ENCODE measurements at regions not wholly inside any gene's neighbourhood (a gene's known extent, or its start where the extent isn't known, plus 50 kb on each side); places are given as distances from the start of the nearest gene placed in this dataset.
"Not testable (repeated sequence)": the region's sequence is repeated elsewhere in the genome, so short reads cannot be mapped to it uniquely, and the experiment has no call there.

DNA sequence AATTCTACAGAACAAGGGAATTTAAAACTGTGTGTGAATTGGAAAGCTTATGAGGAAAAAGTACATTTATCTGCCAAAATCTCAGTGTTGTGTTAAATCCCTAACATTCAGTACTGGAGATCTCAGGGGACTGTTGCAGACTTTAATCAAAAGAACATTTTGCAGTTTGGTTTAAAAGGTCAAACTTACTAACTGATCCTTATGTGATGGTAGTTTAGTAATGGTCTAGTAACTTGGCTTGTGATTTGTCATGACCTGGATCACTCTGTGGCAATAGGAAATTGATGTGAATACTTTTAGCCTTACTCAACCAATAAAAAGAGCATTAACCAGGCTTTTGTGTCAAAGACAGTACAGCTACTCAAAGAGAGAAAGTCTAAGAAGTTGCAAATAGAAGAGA lies 862.1 kb upstream of the MIR17HG start:
- H2AFZ ChIP-seq: no peak overlapping the region
- CTCF ChIA-PET: no interaction called here
- H3K27ac ChIP-seq: no peak overlapping the region

GRCh38 chr13:90492872-90493271 lies 854.6 kb upstream of the MIR17HG start:
- TF ChIP-seq CTCF (conservative IDR thresholded peaks at IDR 0.05) (no peak), EZH2 (IDR thresholded peaks at IDR 0.05; ENCODE audit: low read depth) (no peak)
- Histone ChIP-seq H2AFZ (no peak overlapping the region), H3K79me2 (ENCODE audit: low read depth) (no peaks in the 10 kb centered on the region), H3K27ac (no peak overlapping the region), H3K27me3 (ENCODE audit: insufficient read depth, low read depth) (no peaks in the 10 kb centered on the region), H3K4me2 (no peak overlapping the region), H4K20me1 (ENCODE audit: insufficient read depth) (no peaks in the 10 kb centered on the region), H3K4me1 (replicated peaks; ENCODE audit: insufficient read depth) (no peaks in the 10 kb centered on the region), H3K9me2 (ENCODE audit: insufficient read depth) (no peaks in the 10 kb centered on the region), H3K9me3 (ENCODE audit: insufficient read depth, low read depth) (no peaks in the 10 kb centered on the region), H3F3A (ENCODE audit: insufficient read depth, low read depth) (no peaks in the 10 kb centered on the region), H3K36me3 (ENCODE audit: low read depth) (no peaks in the 10 kb centered on the region), H3K4me3 (no peak overlapping the region)
- intact Hi-C loops (cut with micrococcal nuclease; ENCODE audit: unreplicated experiment): no loop called here
- ChIA-PET POLR2A (ENCODE audit: unreplicated experiment) (no interaction called here), CTCF (no interaction called here)
- no TSS peak for BruUV-seq (replicated peaks)
- no peak for DNase-seq

More for the DNA sequence above, 862.1 kb upstream of the MIR17HG start:
- Histone ChIP-seq H3K4me3 (no peak overlapping the region), H3K4me1 (replicated peaks; ENCODE audit: insufficient read depth) (no peaks in the 10 kb centered on the region), H3K9me3 (ENCODE audit: insufficient read depth, low read depth) (no peaks in the 10 kb centered on the region), H3K4me2 (no peak overlapping the region), H3K9me2 (ENCODE audit: insufficient read depth) (no peaks in the 10 kb centered on the region), H3K79me2 (ENCODE audit: low read depth) (no peaks in the 10 kb centered on the region), H4K20me1 (ENCODE audit: insufficient read depth) (no peaks in the 10 kb centered on the region), H3K36me3 (ENCODE audit: low read depth) (no peaks in the 10 kb centered on the region), H3F3A (ENCODE audit: insufficient read depth, low read depth) (no peaks in the 10 kb centered on the region), H3K27me3 (ENCODE audit: insufficient read depth, low read depth) (no peaks in the 10 kb centered on the region)
- TF ChIP-seq CTCF (conservative IDR thresholded peaks at IDR 0.05) (no peak), EZH2 (IDR thresholded peaks at IDR 0.05; ENCODE audit: low read depth) (no peak)
- POLR2A ChIA-PET (ENCODE audit: unreplicated experiment): no interaction called here
- intact Hi-C loops (cut with micrococcal nuclease; ENCODE audit: unreplicated experiment): no loop called here
- BruUV-seq (replicated peaks): no TSS peak
- DNase-seq: no peak

- Histone ChIP-seq H3K27ac (no peak overlapping the region), H3K4me1 (replicated peaks; ENCODE audit: insufficient read depth) (no peaks in the 10 kb centered on the region), H3K27me3 (ENCODE audit: insufficient read depth, low read depth) (no peaks in the 10 kb centered on the region), H3F3A (ENCODE audit: insufficient read depth, low read depth) (no peaks in the 10 kb centered on the region), H3K79me2 (ENCODE audit: low read depth) (no peaks in the 10 kb centered on the region), H3K4me2 (no peak overlapping the region), H4K20me1 (ENCODE audit: insufficient read depth) (no peaks in the 10 kb centered on the region), H3K9me2 (ENCODE audit: insufficient read depth) (no peaks in the 10 kb centered on the region), H3K9me3 (ENCODE audit: insufficient read depth, low read depth) (no peaks in the 10 kb centered on the region), H3K4me3 (no peak overlapping the region), H2AFZ (no peak overlapping the region), H3K36me3 (ENCODE audit: low read depth) (no peaks in the 10 kb centered on the region)
- DNase-seq: no peak
- CTCF ChIA-PET: no interaction called here
- no TSS peak for BruUV-seq (replicated peaks)
- intact Hi-C loops (cut with micrococcal nuclease; ENCODE audit: unreplicated experiment): no loop called here
- TF ChIP-seq EZH2 (IDR thresholded peaks at IDR 0.05; ENCODE audit: low read depth) (no peak), CTCF (conservative IDR thresholded peaks at IDR 0.05) (no peak)
- POLR2A ChIA-PET (ENCODE audit: unreplicated experiment): no interaction called here
Measured at GRCh38 chr13:90493667-90494066, 853.8 kb upstream of the MIR17HG start.

DNA sequence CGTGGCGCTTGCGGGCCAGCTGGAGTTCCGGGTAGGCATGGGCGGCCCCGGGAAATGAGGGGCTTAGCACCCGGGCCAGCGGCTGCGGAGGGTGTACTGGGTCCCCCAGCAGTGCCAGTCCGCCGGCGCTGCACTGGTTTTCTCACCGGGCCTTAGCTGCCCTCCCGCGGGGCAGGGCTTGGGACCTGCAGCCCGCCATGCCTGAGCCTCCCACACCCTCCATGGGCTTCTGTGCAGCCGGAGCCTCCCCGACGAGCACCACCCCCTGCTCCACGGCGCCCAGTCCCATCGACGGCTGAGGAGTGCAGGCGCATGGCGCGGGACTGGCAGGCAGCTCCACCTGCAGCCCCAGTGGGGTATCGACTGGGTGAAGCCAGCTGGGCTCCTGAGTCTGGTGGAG lies 852.6 kb upstream of the MIR17HG start:
- H3K27ac ChIP-seq; DNase-seq; H3K9me2 ChIP-seq (ENCODE audit: insufficient read depth); H3K4me2 ChIP-seq; H3K79me2 ChIP-seq (ENCODE audit: low read depth); CTCF ChIA-PET; H3K4me3 ChIP-seq; H3K27me3 ChIP-seq (ENCODE audit: insufficient read depth, low read depth); BruUV-seq (replicated peaks); H3K36me3 ChIP-seq (ENCODE audit: low read depth); H3K4me1 ChIP-seq (replicated peaks; ENCODE audit: insufficient read depth); intact Hi-C loops (cut with micrococcal nuclease; ENCODE audit: unreplicated experiment); POLR2A ChIA-PET (ENCODE audit: unreplicated experiment); H4K20me1 ChIP-seq (ENCODE audit: insufficient read depth); H3F3A ChIP-seq (ENCODE audit: insufficient read depth, low read depth); H2AFZ ChIP-seq; H3K9me3 ChIP-seq (ENCODE audit: insufficient read depth, low read depth): not testable (repeated sequence)
